Mesothelial cell of epicardium (in vitro differentiated cells): ENCODE measurements at regions not wholly inside any gene's neighbourhood (a gene's known extent, or its start where the extent isn't known, plus 50 kb on each side); places are given as distances from the start of the nearest gene placed in this dataset.
"Not testable (repeated sequence)": the region's sequence is repeated elsewhere in the genome, so short reads cannot be mapped to it uniquely, and the experiment has no call there.

Experiments used
- DNase-seq, 2 experiments: peaks; one replicate each; pipeline ENCODE4 v3.0.0; 2021; ENCODE audit warnings: low spot score in 2 of 2; ENCODE audit not compliant: unreplicated experiment in 2 of 2
- H3K27ac Mint-ChIP-seq: 2 replicates; pipeline ENCODE4 v1.8.0; 2021; ENCODE audit warnings: mixed read lengths
- H3K27me3 Mint-ChIP-seq: 2 replicates; pipeline ENCODE4 v1.8.0; 2021; ENCODE audit warnings: low read depth, mixed read lengths
- H3K36me3 Mint-ChIP-seq: 2 replicates; pipeline ENCODE4 v1.8.0; 2021; ENCODE audit warnings: mixed read lengths
- H3K4me1 Mint-ChIP-seq: 2 replicates; pipeline ENCODE4 v1.8.0; 2021; ENCODE audit warnings: mixed read lengths
- H3K4me3 Mint-ChIP-seq: 2 replicates; pipeline ENCODE4 v1.8.0; 2021; ENCODE audit warnings: mild to moderate bottlenecking, moderate library complexity, mixed read lengths
- H3K9me3 Mint-ChIP-seq: 2 replicates; pipeline ENCODE4 v1.8.0; 2021; ENCODE audit warnings: mixed read lengths
- CTCF ChIP-seq: fragments of 200-600 bp; sonication (generic); IDR thresholded peaks from one replicate; pipeline ENCODE4 v1.5.0; 2021; ENCODE audit warnings: antibody characterized with exemption; ENCODE audit not compliant: unreplicated experiment

GRCh38 chr1:104266612-104267011 lies 516.9 kb downstream of the AMY1C start:
- H3K36me3 Mint-ChIP-seq, result no peaks in the 10 kb centered on the region
- DNase-seq, result no peak
- H3K4me3 Mint-ChIP-seq, result no peak overlapping the region
- H3K9me3 Mint-ChIP-seq, result peaks cover 11% of the 10 kb centered on the region
- no peaks in the 10 kb centered on the region for H3K27me3 Mint-ChIP-seq
- no peak overlapping the region for H3K27ac Mint-ChIP-seq
- no peaks in the 10 kb centered on the region for H3K4me1 Mint-ChIP-seq
- no peak for TF ChIP-seq CTCF

- not testable (repeated sequence) for DNase-seq, H3K4me3 Mint-ChIP-seq, H3K4me1 Mint-ChIP-seq, H3K36me3 Mint-ChIP-seq, H3K27me3 Mint-ChIP-seq, H3K9me3 Mint-ChIP-seq, H3K27ac Mint-ChIP-seq
These were observed 538.6 kb downstream of the AMY1C start for GRCh38 chr1:104288322-104288721.

- TF ChIP-seq CTCF, result no peak
- H3K4me3 Mint-ChIP-seq, result no peak overlapping the region
- H3K9me3 Mint-ChIP-seq, result no peaks in the 10 kb centered on the region
- H3K4me1 Mint-ChIP-seq, result peaks cover 4% of the 10 kb centered on the region
- H3K36me3 Mint-ChIP-seq, result no peaks in the 10 kb centered on the region
- H3K27ac Mint-ChIP-seq, result no peak overlapping the region
- no peaks in the 10 kb centered on the region for H3K27me3 Mint-ChIP-seq
- no peak for DNase-seq
These were observed 541.5 kb downstream of the AMY1C start for GRCh38 chr1:104291156-104291555.

GRCh38 chr1:104294259-104294658 lies 544.6 kb downstream of the AMY1C start:
- no peak for TF ChIP-seq CTCF
- Mint-ChIP-seq H3K9me3 (peaks cover 7% of the 10 kb centered on the region), H3K4me3 (no peak overlapping the region), H3K27ac (no peak overlapping the region), H3K4me1 (peaks cover 4% of the 10 kb centered on the region), H3K36me3 (no peaks in the 10 kb centered on the region), H3K27me3 (no peaks in the 10 kb centered on the region)
- no peak for DNase-seq

- DNase-seq, result no peak
- Mint-ChIP-seq H3K27me3 (no peaks in the 10 kb centered on the region), H3K36me3 (no peaks in the 10 kb centered on the region), H3K4me1 (peaks cover 4% of the 10 kb centered on the region), H3K4me3 (no peak overlapping the region), H3K9me3 (peaks cover 7% of the 10 kb centered on the region), H3K27ac (no peak overlapping the region)
- no peak for TF ChIP-seq CTCF
These were observed 545.8 kb downstream of the AMY1C start for GRCh38 chr1:104295511-104295910.

GRCh38 chr1:104309673-104310072 lies 560.0 kb downstream of the AMY1C start:
- no peak for TF ChIP-seq CTCF
- Mint-ChIP-seq H3K27ac (no peak overlapping the region), H3K4me1 (peaks cover 22% of the 10 kb centered on the region), H3K4me3 (no peak overlapping the region), H3K36me3 (peaks cover 1% of the 10 kb centered on the region), H3K9me3 (peaks cover 16% of the 10 kb centered on the region), H3K27me3 (no peaks in the 10 kb centered on the region)
- no peak for DNase-seq
